ENCODE measurements at regions not wholly inside any gene's neighbourhood (a gene's known extent, or its start where the extent isn't known, plus 50 kb on each side); places are given as distances from the start of the nearest gene placed in this dataset.

DNA sequence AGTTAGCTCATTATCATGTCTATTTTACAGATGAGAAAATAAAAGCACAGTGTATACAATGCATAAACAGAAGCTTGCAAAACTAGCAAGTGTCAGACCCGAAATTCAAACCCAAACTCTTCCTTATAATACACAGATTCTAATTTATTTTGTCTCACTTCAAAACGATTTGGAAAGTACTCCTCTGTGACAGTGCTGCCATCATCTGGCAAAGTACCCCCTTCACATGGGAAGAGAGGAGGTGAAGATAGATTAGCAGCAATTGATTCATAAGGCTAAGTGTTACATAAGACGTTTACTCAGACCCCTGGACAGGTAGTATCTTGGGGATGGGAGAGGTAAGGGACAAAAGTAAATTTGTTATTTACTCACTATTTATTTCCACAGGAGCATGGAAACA, 744.0 kb upstream of the SGO1 start:
- TF ChIP-seq PATZ1 (CRISPR knock-in tag; IDR thresholded peaks at IDR 0.05; ENCODE audit: borderline replicate concordance) (no peak), ZFP3 (CRISPR knock-in tag; IDR thresholded peaks at IDR 0.05) (no peak), ZFP30 (CRISPR knock-in tag; IDR thresholded peaks at IDR 0.05) (no peak), BACH2 (CRISPR knock-in tag; IDR thresholded peaks at IDR 0.05; ENCODE audit: borderline replicate concordance) (no peak), ESRRG (CRISPR knock-in tag; IDR thresholded peaks at IDR 0.05) (no peak), RARB (CRISPR knock-in tag; IDR thresholded peaks at IDR 0.05) (no peak), OSR1 (CRISPR knock-in tag; IDR thresholded peaks at IDR 0.05) (no peak), PPARA (CRISPR knock-in tag; IDR thresholded peaks at IDR 0.05; ENCODE audit: borderline replicate concordance) (no peak), ARNTL (CRISPR knock-in tag; IDR thresholded peaks at IDR 0.05; ENCODE audit: borderline replicate concordance, low read depth) (no peak)
- TF ChIP-seq, protein P1, sequence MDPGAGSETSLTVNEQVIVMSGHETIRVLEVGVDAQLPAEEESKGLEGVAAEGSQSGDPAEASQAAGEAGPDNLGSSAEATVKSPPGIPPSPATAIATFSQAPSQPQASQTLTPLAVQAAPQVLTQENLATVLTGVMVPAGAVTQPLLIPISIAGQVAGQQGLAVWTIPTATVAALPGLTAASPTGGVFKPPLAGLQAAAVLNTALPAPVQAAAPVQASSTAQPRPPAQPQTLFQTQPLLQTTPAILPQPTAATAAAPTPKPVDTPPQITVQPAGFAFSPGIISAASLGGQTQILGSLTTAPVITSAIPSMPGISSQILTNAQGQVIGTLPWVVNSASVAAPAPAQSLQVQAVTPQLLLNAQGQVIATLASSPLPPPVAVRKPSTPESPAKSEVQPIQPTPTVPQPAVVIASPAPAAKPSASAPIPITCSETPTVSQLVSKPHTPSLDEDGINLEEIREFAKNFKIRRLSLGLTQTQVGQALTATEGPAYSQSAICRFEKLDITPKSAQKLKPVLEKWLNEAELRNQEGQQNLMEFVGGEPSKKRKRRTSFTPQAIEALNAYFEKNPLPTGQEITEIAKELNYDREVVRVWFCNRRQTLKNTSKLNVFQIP (CRISPR knock-in tag; IDR thresholded peaks at IDR 0.05; ENCODE audit: borderline replicate concordance, low read depth) = no peak
- TF ChIP-seq, protein P2, sequence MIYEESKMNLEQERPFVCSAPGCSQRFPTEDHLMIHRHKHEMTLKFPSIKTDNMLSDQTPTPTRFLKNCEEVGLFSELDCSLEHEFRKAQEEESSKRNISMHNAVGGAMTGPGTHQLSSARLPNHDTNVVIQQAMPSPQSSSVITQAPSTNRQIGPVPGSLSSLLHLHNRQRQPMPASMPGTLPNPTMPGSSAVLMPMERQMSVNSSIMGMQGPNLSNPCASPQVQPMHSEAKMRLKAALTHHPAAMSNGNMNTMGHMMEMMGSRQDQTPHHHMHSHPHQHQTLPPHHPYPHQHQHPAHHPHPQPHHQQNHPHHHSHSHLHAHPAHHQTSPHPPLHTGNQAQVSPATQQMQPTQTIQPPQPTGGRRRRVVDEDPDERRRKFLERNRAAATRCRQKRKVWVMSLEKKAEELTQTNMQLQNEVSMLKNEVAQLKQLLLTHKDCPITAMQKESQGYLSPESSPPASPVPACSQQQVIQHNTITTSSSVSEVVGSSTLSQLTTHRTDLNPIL (CRISPR knock-in tag; IDR thresholded peaks at IDR 0.05; ENCODE audit: low read depth) = no peak

All from SK-N-SH treated with all-trans-retinoic acid at 6 μM for 48 hours (cell line).